ENCODE measurements at regions not wholly inside any gene's neighbourhood (a gene's known extent, or its start where the extent isn't known, plus 50 kb on each side); places are given as distances from the start of the nearest gene placed in this dataset.

DNA sequence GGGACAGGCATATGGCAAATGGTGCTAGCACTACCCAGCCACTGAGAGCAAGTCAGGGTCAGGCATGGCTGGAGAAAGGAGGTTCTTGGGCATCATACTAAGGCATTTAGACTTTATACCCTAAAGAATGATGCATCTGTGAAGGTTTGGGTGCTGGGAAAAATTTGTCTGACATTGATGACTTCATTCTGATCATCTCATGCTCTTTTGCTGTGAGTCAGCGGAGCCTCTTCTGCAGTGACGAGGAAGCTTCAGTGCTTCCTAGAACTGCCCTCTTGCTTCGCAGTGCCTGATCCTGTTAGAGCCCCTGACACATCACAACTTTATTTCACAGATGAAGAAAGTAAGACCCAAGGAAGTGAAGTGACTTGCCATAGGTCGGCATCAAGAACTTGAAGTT lies 266.6 kb upstream of the GAS1 start:
- RAD21 ChIA-PET (ENCODE audit: low non-redundant PET in 1 of 2, low total read pairs in 2 of 2, uncharacterized antibody in 2 of 2, unreplicated experiment in 2 of 2), result no interaction called here
- intact Hi-C loops (cut with micrococcal nuclease), result loop anchor here (5.0 kb wide), 1 partner anchor 52 kb away; no protein-coding TSS in a partner anchor
- H3K4me1 ChIP-seq (ENCODE audit: control insufficient read depth in 1 of 2, insufficient read depth in 2 of 2, low read length in 2 of 2), result peaks cover 9% of the 10 kb centered on the region in 2 experiments
- no peak overlapping the region for H3K4me2 ChIP-seq (ENCODE audit: low read length)
- H3K9ac ChIP-seq (ENCODE audit: low read length), result no peak overlapping the region
- H4K20me1 ChIP-seq (ENCODE audit: insufficient read depth), result no peaks in the 10 kb centered on the region
- CTCF ChIA-PET, result no interaction called here
- no peaks in the 10 kb centered on the region for H3K9me2 ChIP-seq (ENCODE audit: insufficient read depth)
- no peaks in the 10 kb centered on the region for H3K36me3 ChIP-seq (ENCODE audit: control insufficient read depth in 1 of 2, insufficient read depth in 2 of 2, low read length in 2 of 2)
- no peaks in the 10 kb centered on the region for H3K9me3 ChIP-seq (ENCODE audit: control insufficient read depth in 1 of 2, insufficient read depth in 1 of 2, low read depth in 1 of 2, low read length in 2 of 2)
- no peak overlapping the region for H2AFZ ChIP-seq (ENCODE audit: low read depth, low read length, poor library complexity, severe bottlenecking)
- peaks cover 58% of the 10 kb centered on the region for H3K27me3 ChIP-seq (ENCODE audit: insufficient read depth, low read length)
- H3K27ac ChIP-seq (ENCODE audit: low read depth, low read length), result no peak overlapping the region
- BruUV-seq (replicated peaks), result no TSS peak
- ATAC-seq, result no peak
- H3K79me2 ChIP-seq (ENCODE audit: insufficient read depth, low read length), result no peaks in the 10 kb centered on the region
- TF ChIP-seq ZNF274 (IDR thresholded peaks at IDR 0.05; ENCODE audit: low read depth, low read length) (no peak), ATF3 (IDR thresholded peaks at IDR 0.05) (no peak), TCF7L2 (IDR thresholded peaks at IDR 0.05; ENCODE audit: borderline replicate concordance, extremely low read depth, insufficient read depth, insufficient read length) (no peak)
- no peak for DNase-seq (ENCODE audit: low read depth, low spot score)
- no peak overlapping the region for H3K4me3 ChIP-seq (replicated peaks in 1 of 2; ENCODE audit: low read depth in 1 of 2, low read length in 2 of 2)
- POLR2A ChIA-PET, result no interaction called here

DNA sequence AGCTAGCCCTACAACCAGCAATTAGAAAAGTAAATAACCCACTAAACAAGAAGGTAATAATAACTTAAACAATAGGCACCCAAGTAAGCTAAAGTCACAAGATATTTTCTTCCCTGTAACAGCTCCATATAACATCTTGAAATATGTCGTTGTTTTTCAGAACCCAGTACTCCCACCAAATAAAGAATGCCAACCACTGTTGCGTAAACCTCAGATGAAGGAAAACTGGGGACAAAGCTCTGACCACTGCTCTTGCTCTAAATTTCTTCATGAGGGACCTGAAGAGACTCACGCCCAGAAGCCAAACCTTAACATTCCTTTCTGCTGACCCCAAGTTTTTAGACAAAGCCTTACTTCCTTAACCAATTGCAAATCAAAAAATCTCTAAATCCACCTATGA lies 267.7 kb upstream of the GAS1 start:
- ChIA-PET POLR2A (no interaction called here), RAD21 (ENCODE audit: low non-redundant PET in 1 of 2, low total read pairs in 2 of 2, uncharacterized antibody in 2 of 2, unreplicated experiment in 2 of 2) (no interaction called here), CTCF (no interaction called here)
- Histone ChIP-seq H3K4me3 (replicated peaks in 1 of 2; ENCODE audit: low read depth in 1 of 2, low read length in 2 of 2) (no peak overlapping the region), H3K9ac (ENCODE audit: low read length) (no peak overlapping the region), H3K9me3 (ENCODE audit: control insufficient read depth in 1 of 2, insufficient read depth in 1 of 2, low read depth in 1 of 2, low read length in 2 of 2) (no peaks in the 10 kb centered on the region), H3K4me2 (ENCODE audit: low read length) (no peak overlapping the region), H4K20me1 (ENCODE audit: insufficient read depth) (no peaks in the 10 kb centered on the region), H3K4me1 (ENCODE audit: control insufficient read depth in 1 of 2, insufficient read depth in 2 of 2, low read length in 2 of 2) (peaks cover 9% of the 10 kb centered on the region in 2 experiments), H3K79me2 (ENCODE audit: insufficient read depth, low read length) (no peaks in the 10 kb centered on the region), H3K27ac (ENCODE audit: low read depth, low read length) (no peak overlapping the region), H3K9me2 (ENCODE audit: insufficient read depth) (no peaks in the 10 kb centered on the region), H2AFZ (ENCODE audit: low read depth, low read length, poor library complexity, severe bottlenecking) (no peak overlapping the region), H3K27me3 (ENCODE audit: insufficient read depth, low read length) (peaks cover 52% of the 10 kb centered on the region), H3K36me3 (ENCODE audit: control insufficient read depth in 1 of 2, insufficient read depth in 2 of 2, low read length in 2 of 2) (no peaks in the 10 kb centered on the region)
- intact Hi-C loops (cut with micrococcal nuclease), result loop anchor here (5.0 kb wide), 2 partner anchors 33 to 53 kb away; no protein-coding TSS in a partner anchor
- BruUV-seq (replicated peaks), result no TSS peak
- TF ChIP-seq CTCF (IDR thresholded peaks at IDR 0.05 in 2 of 3, conservative IDR thresholded peaks at IDR 0.05 in 1 of 3; ENCODE audit: borderline replicate concordance in 1 of 3, insufficient read depth in 1 of 3, low read depth in 2 of 3, low read length in 2 of 3), result no peak
- no peak for TF ChIP-seq ATF3 (IDR thresholded peaks at IDR 0.05)
- TF ChIP-seq ZNF274 (IDR thresholded peaks at IDR 0.05; ENCODE audit: low read depth, low read length), result no peak
- no peak for TF ChIP-seq REST (IDR thresholded peaks at IDR 0.05; ENCODE audit: low read depth)
- ATAC-seq (no peak), DNase-seq (ENCODE audit: low read depth, low spot score) (no peak)

Data from HCT116 (cell line).